ENCODE measurements at regions not wholly inside any gene's neighbourhood (a gene's known extent, or its start where the extent isn't known, plus 50 kb on each side); places are given as distances from the start of the nearest gene placed in this dataset.

- TF ChIP-seq POLR2A (IDR thresholded peaks at IDR 0.05) (no peak), CTCF (IDR thresholded peaks at IDR 0.05) (no peak)
These were observed 131.3 kb upstream of the RASSF8 start for GRCh38 chr12:25827141-25827540.

Measured in testis (tissue), 2 donors.